Smooth muscle cell (in vitro differentiated cells): ENCODE measurements at regions not wholly inside any gene's neighbourhood (a gene's known extent, or its start where the extent isn't known, plus 50 kb on each side); places are given as distances from the start of the nearest gene placed in this dataset.

Experiments used
- DNase-seq: peaks from one replicate; lab custom pipeline; 2025; ENCODE audit not compliant: unreplicated experiment; lab: John Stamatoyannopoulos, UW
- H2AFZ ChIP-seq: fragments of 200-600 bp; sonication (generic); 2 replicates; pipeline ENCODE4 v1.6.0; 2016; ENCODE audit warnings: antibody characterized with exemption, low read depth, mild to moderate bottlenecking
- H3F3A ChIP-seq: fragments of 200-600 bp; sonication (generic); 2 replicates; pipeline ENCODE4 v1.6.0; 2017; ENCODE audit warnings: antibody characterized with exemption, low read depth
- H3K27ac ChIP-seq: fragments of 200-600 bp; sonication (generic); 2 replicates; pipeline ENCODE4 v1.5.1; 2016; ENCODE audit warnings: low read depth, mild to moderate bottlenecking
- H3K27me3 ChIP-seq: fragments of 200-600 bp; sonication (generic); 2 replicates; pipeline ENCODE4 v1.6.1; 2016; ENCODE audit warnings: low read depth, mild to moderate bottlenecking
- H3K36me3 ChIP-seq: fragments of 200-600 bp; sonication (generic); 2 replicates; pipeline ENCODE4 v1.5.1; 2016; ENCODE audit warnings: low read depth
- H3K4me1 ChIP-seq: fragments of 200-600 bp; sonication (generic); 2 replicates; pipeline ENCODE4 v1.5.1; 2016; ENCODE audit warnings: low read depth
- H3K4me2 ChIP-seq: fragments of 200-600 bp; sonication (generic); 2 replicates; pipeline ENCODE4 v1.6.0; 2016; ENCODE audit warnings: mild to moderate bottlenecking
- H3K4me3 ChIP-seq: fragments of 200-600 bp; sonication (generic); 2 replicates; pipeline ENCODE4 v1.5.1; 2016; ENCODE audit warnings: mild to moderate bottlenecking
- H3K79me2 ChIP-seq: fragments of 200-600 bp; sonication (generic); 2 replicates; pipeline ENCODE4 v1.6.0; 2016; ENCODE audit warnings: low read depth, mild to moderate bottlenecking
- H3K9ac ChIP-seq: fragments of 200-600 bp; sonication (generic); 2 replicates; pipeline ENCODE4 v1.6.0; 2016; ENCODE audit warnings: low read depth
- H3K9me3 ChIP-seq: fragments of 200-600 bp; sonication (generic); replicated peaks from 2 replicates; pipeline ENCODE4 v1.5.1; 2016; ENCODE audit warnings: low read depth
- H4K20me1 ChIP-seq: fragments of 200-600 bp; sonication (generic); 2 replicates; pipeline ENCODE4 v1.6.0; 2016; ENCODE audit warnings: low read depth
- WGBS: methylation state at CpG from one replicate; pipeline ENCODE4 v1.1.7; 2016; ENCODE audit warnings: low lambda C conversion rate; 5-methylcytosine and 5-hydroxymethylcytosine counted together
- TF ChIP-seq, protein P1 (sequence below): fragments of 200-600 bp; sonication (generic); IDR thresholded peaks from 2 replicates; pipeline ENCODE4 v1.5.1; 2017; ENCODE audit warnings: borderline replicate concordance, mild to moderate bottlenecking, antibody characterized with exemption; ENCODE audit not compliant: insufficient read depth, poor library complexity, severe bottlenecking

DNA sequence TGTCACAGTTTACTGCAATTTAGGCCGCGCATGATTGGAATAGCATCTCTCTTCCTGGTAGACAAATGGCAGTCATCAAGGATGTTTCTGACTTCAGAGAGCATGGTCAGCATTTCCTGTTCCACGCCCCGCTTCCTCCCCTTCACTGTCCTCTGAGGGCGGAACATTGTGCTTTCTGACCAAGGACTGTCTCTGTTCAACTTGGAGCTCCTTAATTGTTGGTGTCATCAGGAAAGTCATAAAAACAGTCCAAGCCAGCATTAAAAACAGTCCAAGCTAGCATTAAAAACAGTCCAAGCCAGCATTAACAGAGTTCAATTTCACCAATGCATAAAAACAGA lies 301.3 kb upstream of the IRX4 start:
- H3K4me1 ChIP-seq, result no peaks in the 10 kb centered on the region
- H3K79me2 ChIP-seq, result no peaks in the 10 kb centered on the region
- H3K27me3 ChIP-seq, result peaks cover 8% of the 10 kb centered on the region
- no peak for DNase-seq
- H3K4me2 ChIP-seq, result no peak overlapping the region
- H3K9ac ChIP-seq, result no peak overlapping the region
- no peak overlapping the region for H3K4me3 ChIP-seq
- no peak overlapping the region for H3K27ac ChIP-seq
- no peak overlapping the region for H2AFZ ChIP-seq
- H3K9me3 ChIP-seq, result no peaks in the 10 kb centered on the region
- WGBS, result 89% methylated on average over 5 of the region's 5 CpGs
- no peaks in the 10 kb centered on the region for H3K36me3 ChIP-seq
- no peaks in the 10 kb centered on the region for H3F3A ChIP-seq
- no peaks in the 10 kb centered on the region for H4K20me1 ChIP-seq
- TF ChIP-seq, protein P1, sequence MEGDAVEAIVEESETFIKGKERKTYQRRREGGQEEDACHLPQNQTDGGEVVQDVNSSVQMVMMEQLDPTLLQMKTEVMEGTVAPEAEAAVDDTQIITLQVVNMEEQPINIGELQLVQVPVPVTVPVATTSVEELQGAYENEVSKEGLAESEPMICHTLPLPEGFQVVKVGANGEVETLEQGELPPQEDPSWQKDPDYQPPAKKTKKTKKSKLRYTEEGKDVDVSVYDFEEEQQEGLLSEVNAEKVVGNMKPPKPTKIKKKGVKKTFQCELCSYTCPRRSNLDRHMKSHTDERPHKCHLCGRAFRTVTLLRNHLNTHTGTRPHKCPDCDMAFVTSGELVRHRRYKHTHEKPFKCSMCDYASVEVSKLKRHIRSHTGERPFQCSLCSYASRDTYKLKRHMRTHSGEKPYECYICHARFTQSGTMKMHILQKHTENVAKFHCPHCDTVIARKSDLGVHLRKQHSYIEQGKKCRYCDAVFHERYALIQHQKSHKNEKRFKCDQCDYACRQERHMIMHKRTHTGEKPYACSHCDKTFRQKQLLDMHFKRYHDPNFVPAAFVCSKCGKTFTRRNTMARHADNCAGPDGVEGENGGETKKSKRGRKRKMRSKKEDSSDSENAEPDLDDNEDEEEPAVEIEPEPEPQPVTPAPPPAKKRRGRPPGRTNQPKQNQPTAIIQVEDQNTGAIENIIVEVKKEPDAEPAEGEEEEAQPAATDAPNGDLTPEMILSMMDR, result no peak

DNA sequence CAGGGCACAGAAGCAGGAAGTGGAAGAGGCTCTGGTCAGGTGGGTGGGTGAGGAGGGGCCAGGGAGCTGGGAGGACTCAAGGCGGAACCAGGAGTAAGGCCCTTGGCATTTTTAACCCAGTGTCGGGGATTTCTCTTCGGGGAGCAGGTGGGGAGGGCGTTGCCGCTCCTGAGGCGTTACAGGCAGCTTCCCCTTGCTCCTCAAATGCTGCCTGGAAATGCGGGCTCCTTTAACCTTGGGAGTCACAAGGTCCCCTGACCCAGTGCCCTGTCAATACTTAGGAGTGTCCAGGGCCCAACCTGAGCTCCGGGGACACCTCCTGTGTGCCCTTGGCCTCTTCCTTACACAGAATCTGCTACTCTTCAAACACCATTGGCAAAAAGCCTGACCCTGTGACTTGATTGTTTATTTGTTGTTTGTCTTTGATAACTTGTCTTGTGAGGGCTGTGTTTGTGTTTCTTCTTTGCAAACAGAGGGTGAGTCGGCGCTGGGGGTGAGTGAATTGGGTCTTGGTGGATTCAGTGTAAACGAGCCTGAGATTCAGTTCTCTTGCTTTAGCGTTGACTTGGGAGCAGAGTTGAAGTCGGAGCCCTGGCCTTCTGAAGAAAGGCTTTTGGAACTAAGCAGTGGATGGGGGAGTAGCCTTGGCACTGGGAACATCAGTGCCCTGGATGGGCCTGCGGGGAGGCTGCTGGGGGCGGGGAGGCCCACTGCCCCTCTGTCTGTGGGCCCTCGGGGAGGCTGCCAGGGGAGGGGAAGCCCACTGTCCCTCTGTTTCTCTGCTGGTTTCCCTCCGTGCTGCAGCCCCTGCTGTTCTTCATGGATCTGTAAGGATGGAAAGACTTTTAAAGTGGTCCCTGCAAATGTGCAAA lies 300.7 kb upstream of the IRX4 start:
- no peak overlapping the region for H3K27ac ChIP-seq
- no peak overlapping the region for H3K4me2 ChIP-seq
- H4K20me1 ChIP-seq, result no peaks in the 10 kb centered on the region
- no peak overlapping the region for H3K4me3 ChIP-seq
- no peaks in the 10 kb centered on the region for H3K79me2 ChIP-seq
- peaks cover 2% of the 10 kb centered on the region for H3K27me3 ChIP-seq
- no peaks in the 10 kb centered on the region for H3K9me3 ChIP-seq
- H2AFZ ChIP-seq, result no peak overlapping the region
- TF ChIP-seq, protein P1, result no peak
- H3K9ac ChIP-seq, result no peak overlapping the region
- no peaks in the 10 kb centered on the region for H3F3A ChIP-seq
- no peak for DNase-seq
- 90% methylated on average over 17 of the region's 17 CpGs for WGBS
- no peaks in the 10 kb centered on the region for H3K4me1 ChIP-seq
- no peaks in the 10 kb centered on the region for H3K36me3 ChIP-seq

DNA sequence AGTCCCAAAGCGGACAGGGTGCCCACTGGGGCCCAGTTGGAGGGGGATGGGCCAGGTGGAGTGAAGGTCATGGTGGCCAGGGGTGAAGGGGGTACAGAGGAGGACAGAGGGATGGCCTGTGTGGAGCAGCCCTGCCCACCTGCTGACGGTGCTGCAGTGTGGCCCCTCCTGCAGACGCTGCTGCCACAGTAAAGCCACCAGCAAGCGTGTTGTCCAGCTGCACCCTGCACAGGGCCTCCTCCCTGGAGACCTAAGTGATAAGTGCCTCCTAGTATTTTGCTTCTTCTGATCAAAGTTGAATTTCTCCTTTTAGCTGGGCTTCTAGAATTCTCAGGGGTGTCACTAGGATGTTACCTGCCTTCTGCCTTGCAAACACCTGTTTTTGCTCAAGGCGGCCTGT lies 299.3 kb upstream of the IRX4 start:
- H3K4me3 ChIP-seq, result no peak overlapping the region
- no peaks in the 10 kb centered on the region for H4K20me1 ChIP-seq
- H3K27me3 ChIP-seq, result no peaks in the 10 kb centered on the region
- WGBS, result 97% methylated on average over 5 of the region's 5 CpGs
- no peak overlapping the region for H3K4me2 ChIP-seq
- no peaks in the 10 kb centered on the region for H3K36me3 ChIP-seq
- no peak overlapping the region for H2AFZ ChIP-seq
- H3K9ac ChIP-seq, result no peak overlapping the region
- no peak for DNase-seq
- no peaks in the 10 kb centered on the region for H3K9me3 ChIP-seq
- no peaks in the 10 kb centered on the region for H3F3A ChIP-seq
- no peaks in the 10 kb centered on the region for H3K4me1 ChIP-seq
- H3K79me2 ChIP-seq, result no peaks in the 10 kb centered on the region
- no peak overlapping the region for H3K27ac ChIP-seq
- TF ChIP-seq, protein P1, result no peak

DNA sequence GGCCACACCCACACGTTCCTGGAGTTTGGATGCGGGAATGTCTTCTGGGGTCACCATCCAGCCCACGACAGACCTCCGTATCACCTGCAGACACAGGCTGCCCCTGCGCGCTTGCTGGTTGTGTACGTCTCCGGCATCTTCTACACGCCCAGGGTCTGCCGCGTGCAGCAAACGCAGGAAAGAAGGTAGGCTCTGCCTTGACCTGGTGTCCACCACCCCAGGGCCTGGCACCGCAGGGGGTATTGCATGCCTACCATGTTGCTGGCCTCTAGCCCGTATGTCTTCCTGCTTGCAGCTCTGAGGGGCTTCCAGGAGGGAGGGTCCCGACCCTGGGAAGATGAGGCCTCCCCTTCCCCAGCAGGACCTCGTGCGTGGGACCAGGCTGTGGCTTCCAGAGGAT lies 298.8 kb upstream of the IRX4 start:
- no peaks in the 10 kb centered on the region for H3K9me3 ChIP-seq
- TF ChIP-seq, protein P1, result no peak
- no peak overlapping the region for H3K4me3 ChIP-seq
- H4K20me1 ChIP-seq, result no peaks in the 10 kb centered on the region
- H3K27me3 ChIP-seq, result no peaks in the 10 kb centered on the region
- no peaks in the 10 kb centered on the region for H3K79me2 ChIP-seq
- no peaks in the 10 kb centered on the region for H3K4me1 ChIP-seq
- H3K4me2 ChIP-seq, result no peak overlapping the region
- no peak overlapping the region for H3K9ac ChIP-seq
- H3F3A ChIP-seq, result no peaks in the 10 kb centered on the region
- no peak overlapping the region for H3K27ac ChIP-seq
- no peak for DNase-seq
- WGBS, result 94% methylated on average over 17 of the region's 17 CpGs
- no peaks in the 10 kb centered on the region for H3K36me3 ChIP-seq
- no peak overlapping the region for H2AFZ ChIP-seq
